ENCODE measurements at regions not wholly inside any gene's neighbourhood (a gene's known extent, or its start where the extent isn't known, plus 50 kb on each side); places are given as distances from the start of the nearest gene placed in this dataset.

- H3K9ac ChIP-seq (replicated peaks; ENCODE audit: extremely low read depth, insufficient read depth, low read length), result no peak overlapping the region
- CTCF ChIA-PET, result no interaction called here
Observed at GRCh38 chr9:105131981-105132380, 112.5 kb upstream of the SLC44A1 start.

More at GRCh38 chr9:105131981-105132380, 112.5 kb upstream of the SLC44A1 start:
- Histone ChIP-seq H3K9me1 (replicated peaks; ENCODE audit: control insufficient read depth, extremely low read depth, insufficient read depth, low read length) (no peaks in the 10 kb centered on the region), H3K27me3 (ENCODE audit: control insufficient read depth in 2 of 2, insufficient read depth in 2 of 2, low read length in 2 of 2) (no peaks in the 10 kb centered on the region), H3K27ac (ENCODE audit: insufficient read depth, low read depth, low read length) (no peak overlapping the region), H3K36me3 (ENCODE audit: control insufficient read depth in 2 of 2, extremely low read depth in 1 of 2, insufficient read depth in 2 of 2, low read length in 2 of 2) (no peaks in the 10 kb centered on the region), H3K4me2 (ENCODE audit: insufficient read depth, low read length) (no peak overlapping the region), H3K9me3 (replicated peaks; ENCODE audit: control insufficient read depth, insufficient read depth, low read length) (no peaks in the 10 kb centered on the region), H3K79me2 (ENCODE audit: control insufficient read depth, insufficient read depth, low read length) (no peaks in the 10 kb centered on the region), H4K20me1 (replicated peaks; ENCODE audit: control insufficient read depth, extremely low read depth, insufficient read depth, low read length) (no peaks in the 10 kb centered on the region), H2AFZ (ENCODE audit: low read depth, low read length) (no peak overlapping the region), H3K4me1 (ENCODE audit: control insufficient read depth, extremely low read depth, insufficient read depth, low read length) (no peaks in the 10 kb centered on the region), H3K4me3 (replicated peaks in 1 of 3; ENCODE audit: insufficient read depth in 1 of 3, low read depth in 1 of 3, low read length in 3 of 3) (no peak overlapping the region)
- intact Hi-C loops (cut with micrococcal nuclease) (no loop called here), dilution Hi-C loops (cut with MboI; ENCODE audit: extremely low pct_ligation_motif_present, low sequenced_read_pairs) (no loop called here)
- DNase-seq (ENCODE audit: low read depth, low spot score) (no peak), FAIRE-seq (no peak)
- POLR2A ChIA-PET, result no interaction called here
- no TSS peak for BruUV-seq (replicated peaks)
- TF ChIP-seq MYC (IDR thresholded peaks at IDR 0.05; ENCODE audit: low read depth, low read length) (no peak), POLR2AphosphoS5 (IDR thresholded peaks at IDR 0.05; ENCODE audit: insufficient read depth, low read depth, low read length) (no peak), POLR2A (IDR thresholded peaks at IDR 0.05; ENCODE audit: low read depth, low read length) (no peak), GATA2 (IDR thresholded peaks at IDR 0.05; ENCODE audit: insufficient read depth, insufficient read length, low read depth, low read length) (no peak), MAX (IDR thresholded peaks at IDR 0.05; ENCODE audit: insufficient read depth, insufficient read length) (no peak), JUN (IDR thresholded peaks at IDR 0.05; ENCODE audit: borderline replicate concordance, insufficient read depth, insufficient read length, low read depth) (no peak), CTCF (IDR thresholded peaks at IDR 0.05; ENCODE audit: extremely low read depth in 1 of 2, insufficient read depth in 1 of 2, low read depth in 1 of 2, low read length in 2 of 2) (no peak)

All from endothelial cell of umbilical vein (primary cell).